ENCODE measurements at regions not wholly inside any gene's neighbourhood (a gene's known extent, or its start where the extent isn't known, plus 50 kb on each side); places are given as distances from the start of the nearest gene placed in this dataset.
"Not testable (repeated sequence)": the region's sequence is repeated elsewhere in the genome, so short reads cannot be mapped to it uniquely, and the experiment has no call there.

- Mint-ChIP-seq H3K27me3 (peaks cover 4 to 13% (median 7%) of the 10 kb centered on the region in 5 donors), H3K36me3 (no peaks in the 10 kb centered on the region), H3K9me3 (no peaks in the 10 kb centered on the region), H3K4me3 (no peak overlapping the region), H3K4me1 (peaks cover 0 to 4% (median 0%) of the 10 kb centered on the region in 7 donors), H3K27ac (no peak overlapping the region)
- no peak for ATAC-seq
- POLR2A ChIA-PET, result no interaction called here
- Histone ChIP-seq H3K9me3 (ENCODE audit: control insufficient read depth in 2 of 3, low read length in 3 of 3) (no peaks in the 10 kb centered on the region), H3K4me1 (ENCODE audit: control insufficient read depth in 2 of 2, insufficient read depth in 2 of 2, low read length in 2 of 2) (no peaks in the 10 kb centered on the region), H3K27ac (ENCODE audit: low read depth, low read length) (no peak overlapping the region), H3K4me3 (ENCODE audit: low read length) (no peak overlapping the region), H3K36me3 (ENCODE audit: control insufficient read depth in 2 of 3, insufficient read depth in 3 of 3, low read length in 3 of 3) (no peaks in the 10 kb centered on the region), H3K27me3 (ENCODE audit: control insufficient read depth in 2 of 2, insufficient read depth in 2 of 2, low read length in 2 of 2) (no peaks in the 10 kb centered on the region)
- intact Hi-C loops (cut with micrococcal nuclease), result no loop called here
- DNase-seq, result no peak
- CTCF ChIA-PET, result interaction anchor here (0.6 kb wide), 1 partner anchor 722 kb away, joined by 3 read pairs; no protein-coding TSS in a partner anchor
Measured at GRCh38 chr1:243962541-243962940, 88.5 kb upstream of the ZBTB18 start.

GRCh38 chr1:243959998-243960397 is 91.1 kb upstream of the ZBTB18 start:
- DNase-seq, result no peak
- H3K27ac ChIP-seq (ENCODE audit: low read depth, low read length), result no peak overlapping the region
- ChIA-PET CTCF (no interaction called here), POLR2A (no interaction called here)
- H3K9me3 Mint-ChIP-seq, result no peaks in the 10 kb centered on the region
- ATAC-seq, result no peak
- H3K27me3 ChIP-seq (ENCODE audit: control insufficient read depth in 2 of 2, insufficient read depth in 2 of 2, low read length in 2 of 2), result no peaks in the 10 kb centered on the region
- H3K36me3 ChIP-seq (ENCODE audit: control insufficient read depth in 2 of 3, insufficient read depth in 3 of 3, low read length in 3 of 3), result no peaks in the 10 kb centered on the region
- H3K4me1 ChIP-seq (ENCODE audit: control insufficient read depth in 2 of 2, insufficient read depth in 2 of 2, low read length in 2 of 2), result no peaks in the 10 kb centered on the region
- H3K9me3 ChIP-seq (ENCODE audit: control insufficient read depth in 2 of 3, low read length in 3 of 3), result no peaks in the 10 kb centered on the region
- peaks cover 4 to 13% (median 7%) of the 10 kb centered on the region in 5 donors for H3K27me3 Mint-ChIP-seq
- peaks cover 0 to 3% (median 0%) of the 10 kb centered on the region in 7 donors for H3K4me1 Mint-ChIP-seq
- H3K4me3 ChIP-seq (ENCODE audit: low read length), result no peak overlapping the region
- no peak overlapping the region for H3K4me3 Mint-ChIP-seq
- intact Hi-C loops (cut with micrococcal nuclease), result no loop called here
- no peaks in the 10 kb centered on the region for H3K36me3 Mint-ChIP-seq
- H3K27ac Mint-ChIP-seq, result no peak overlapping the region

GRCh38 chr1:243957141-243957540 is 93.9 kb upstream of the ZBTB18 start:
- Histone ChIP-seq H3K27me3 (ENCODE audit: control insufficient read depth in 2 of 2, insufficient read depth in 2 of 2, low read length in 2 of 2) (no peaks in the 10 kb centered on the region), H3K27ac (ENCODE audit: low read depth, low read length) (no peak overlapping the region), H3K4me3 (ENCODE audit: low read length) (no peak overlapping the region), H3K9me3 (ENCODE audit: control insufficient read depth in 2 of 3, low read length in 3 of 3) (no peaks in the 10 kb centered on the region), H3K36me3 (ENCODE audit: control insufficient read depth in 2 of 3, insufficient read depth in 3 of 3, low read length in 3 of 3) (no peaks in the 10 kb centered on the region), H3K4me1 (ENCODE audit: control insufficient read depth in 2 of 2, insufficient read depth in 2 of 2, low read length in 2 of 2) (no peaks in the 10 kb centered on the region)
- H3K27me3 Mint-ChIP-seq, result peaks cover 4 to 13% (median 7%) of the 10 kb centered on the region in 5 donors
- no peak for DNase-seq
- POLR2A ChIA-PET, result no interaction called here
- intact Hi-C loops (cut with micrococcal nuclease), result no loop called here
- no peaks in the 10 kb centered on the region for H3K9me3 Mint-ChIP-seq
- H3K4me3 Mint-ChIP-seq, result no peak overlapping the region
- no peak for ATAC-seq
- H3K27ac Mint-ChIP-seq, result no peak overlapping the region
- CTCF ChIA-PET, result interaction anchor here (1.0 kb wide), 1 partner anchor 9 kb away, joined by 4 read pairs; no protein-coding TSS in a partner anchor
- no peaks in the 10 kb centered on the region for H3K36me3 Mint-ChIP-seq
- H3K4me1 Mint-ChIP-seq, result peaks cover 0 to 3% (median 0%) of the 10 kb centered on the region in 7 donors

- H3K4me1 ChIP-seq (ENCODE audit: control insufficient read depth in 2 of 2, insufficient read depth in 2 of 2, low read length in 2 of 2), result no peaks in the 10 kb centered on the region
- CTCF ChIA-PET, result no interaction called here
Measured at GRCh38 chr1:243956450-243956849, 94.6 kb upstream of the ZBTB18 start.

GRCh38 chr1:243951207-243951606 is 99.9 kb upstream of the ZBTB18 start:
- H3K9me3 ChIP-seq (ENCODE audit: control insufficient read depth in 2 of 3, low read length in 3 of 3); H3K4me3 Mint-ChIP-seq; H3K36me3 ChIP-seq (ENCODE audit: control insufficient read depth in 2 of 3, insufficient read depth in 3 of 3, low read length in 3 of 3); H3K4me1 Mint-ChIP-seq; ATAC-seq; H3K27me3 Mint-ChIP-seq; POLR2A ChIA-PET; H3K36me3 Mint-ChIP-seq; H3K27ac ChIP-seq (ENCODE audit: low read depth, low read length); DNase-seq; H3K27me3 ChIP-seq (ENCODE audit: control insufficient read depth in 2 of 2, insufficient read depth in 2 of 2, low read length in 2 of 2); intact Hi-C loops (cut with micrococcal nuclease); H3K27ac Mint-ChIP-seq; CTCF ChIA-PET; H3K9me3 Mint-ChIP-seq; H3K4me3 ChIP-seq (ENCODE audit: low read length); H3K4me1 ChIP-seq (ENCODE audit: control insufficient read depth in 2 of 2, insufficient read depth in 2 of 2, low read length in 2 of 2): not testable (repeated sequence)

More at GRCh38 chr1:243956450-243956849, 94.6 kb upstream of the ZBTB18 start:
- Histone ChIP-seq H3K4me3 (ENCODE audit: low read length) (no peak overlapping the region), H3K9me3 (ENCODE audit: control insufficient read depth in 2 of 3, low read length in 3 of 3) (no peaks in the 10 kb centered on the region), H3K36me3 (ENCODE audit: control insufficient read depth in 2 of 3, insufficient read depth in 3 of 3, low read length in 3 of 3) (no peaks in the 10 kb centered on the region), H3K27ac (ENCODE audit: low read depth, low read length) (no peak overlapping the region), H3K27me3 (ENCODE audit: control insufficient read depth in 2 of 2, insufficient read depth in 2 of 2, low read length in 2 of 2) (no peaks in the 10 kb centered on the region)
- no peak for ATAC-seq
- POLR2A ChIA-PET, result no interaction called here
- intact Hi-C loops (cut with micrococcal nuclease), result no loop called here
- Mint-ChIP-seq H3K4me1 (no peaks in the 10 kb centered on the region), H3K4me3 (no peak overlapping the region), H3K27me3 (peaks cover 2 to 13% (median 7%) of the 10 kb centered on the region in 5 donors), H3K27ac (no peak overlapping the region), H3K36me3 (no peaks in the 10 kb centered on the region), H3K9me3 (no peaks in the 10 kb centered on the region)
- DNase-seq, result no peak

- H3K27me3 ChIP-seq (ENCODE audit: control insufficient read depth in 2 of 2, insufficient read depth in 2 of 2, low read length in 2 of 2), result no peaks in the 10 kb centered on the region
- Mint-ChIP-seq H3K27ac (no peak overlapping the region), H3K9me3 (no peaks in the 10 kb centered on the region), H3K4me3 (no peak overlapping the region), H3K4me1 (no peaks in the 10 kb centered on the region), H3K27me3 (no peaks in the 10 kb centered on the region), H3K36me3 (no peaks in the 10 kb centered on the region)
- ChIA-PET CTCF (no interaction called here), POLR2A (no interaction called here)
- ATAC-seq, result no peak
- DNase-seq, result no peak
- no peak overlapping the region for H3K4me3 ChIP-seq (ENCODE audit: low read length)
- intact Hi-C loops (cut with micrococcal nuclease), result no loop called here
- no peak overlapping the region for H3K27ac ChIP-seq (ENCODE audit: low read depth, low read length)
- no peaks in the 10 kb centered on the region for H3K4me1 ChIP-seq (ENCODE audit: control insufficient read depth in 2 of 2, insufficient read depth in 2 of 2, low read length in 2 of 2)
- H3K36me3 ChIP-seq (ENCODE audit: control insufficient read depth in 2 of 3, insufficient read depth in 3 of 3, low read length in 3 of 3), result no peaks in the 10 kb centered on the region
- no peaks in the 10 kb centered on the region for H3K9me3 ChIP-seq (ENCODE audit: control insufficient read depth in 2 of 3, low read length in 3 of 3)
Measured at GRCh38 chr1:243950166-243950565, 100.1 kb upstream of the AKT3 start.

- Mint-ChIP-seq H3K4me3 (no peak overlapping the region), H3K9me3 (no peaks in the 10 kb centered on the region)
- CTCF ChIA-PET, result interaction anchor here (0.7 to 1.1 kb wide), 3 partner anchors 129 to 604 kb away, joined by 3 read pairs; no protein-coding TSS in a partner anchor
Measured at GRCh38 chr1:243946946-243947345, 96.9 kb upstream of the AKT3 start.

More at GRCh38 chr1:243946946-243947345, 96.9 kb upstream of the AKT3 start:
- H3K27me3 Mint-ChIP-seq, result peaks cover 0 to 8% (median 5%) of the 10 kb centered on the region in 5 donors
- POLR2A ChIA-PET, result no interaction called here
- Histone ChIP-seq H3K4me3 (ENCODE audit: low read length) (no peak overlapping the region), H3K36me3 (ENCODE audit: control insufficient read depth in 2 of 3, insufficient read depth in 3 of 3, low read length in 3 of 3) (no peaks in the 10 kb centered on the region), H3K9me3 (ENCODE audit: control insufficient read depth in 2 of 3, low read length in 3 of 3) (no peaks in the 10 kb centered on the region), H3K4me1 (ENCODE audit: control insufficient read depth in 2 of 2, insufficient read depth in 2 of 2, low read length in 2 of 2) (no peaks in the 10 kb centered on the region), H3K27ac (ENCODE audit: low read depth, low read length) (no peak overlapping the region), H3K27me3 (ENCODE audit: control insufficient read depth in 2 of 2, insufficient read depth in 2 of 2, low read length in 2 of 2) (no peaks in the 10 kb centered on the region)
- ATAC-seq (peak; percentile 76), DNase-seq (peak in 6 of 9 donors; percentile 11 to 52 (median 38))
- H3K36me3 Mint-ChIP-seq, result no peaks in the 10 kb centered on the region
- peak overlapping the region in 1 of 9 donors; percentile 17 for H3K27ac Mint-ChIP-seq
- intact Hi-C loops (cut with micrococcal nuclease), result loop anchor here (1.0 kb wide), 6 partner anchors 127 to 603 kb away; no protein-coding TSS in a partner anchor
- no peaks in the 10 kb centered on the region for H3K4me1 Mint-ChIP-seq
